Jurkat, Clone E6-1 (cell line): ENCODE measurements at regions not wholly inside any gene's neighbourhood (a gene's known extent, or its start where the extent isn't known, plus 50 kb on each side); places are given as distances from the start of the nearest gene placed in this dataset.
A peak's percentile ranks its signal among the peaks of the same experiment; 100 is the strongest.

ENCODE experiments used
- DNase-seq: peaks from one replicate; pipeline ENCODE4 v3.0.0-alpha.2; 2011; ENCODE audit warnings: low read depth, low spot score
- H3K4me3 ChIP-seq: 2 replicates; pipeline ENCODE4 v1.5.1; 2011; ENCODE audit warnings: mild to moderate bottlenecking, low read length, control low read depth, moderate library complexity

DNA sequence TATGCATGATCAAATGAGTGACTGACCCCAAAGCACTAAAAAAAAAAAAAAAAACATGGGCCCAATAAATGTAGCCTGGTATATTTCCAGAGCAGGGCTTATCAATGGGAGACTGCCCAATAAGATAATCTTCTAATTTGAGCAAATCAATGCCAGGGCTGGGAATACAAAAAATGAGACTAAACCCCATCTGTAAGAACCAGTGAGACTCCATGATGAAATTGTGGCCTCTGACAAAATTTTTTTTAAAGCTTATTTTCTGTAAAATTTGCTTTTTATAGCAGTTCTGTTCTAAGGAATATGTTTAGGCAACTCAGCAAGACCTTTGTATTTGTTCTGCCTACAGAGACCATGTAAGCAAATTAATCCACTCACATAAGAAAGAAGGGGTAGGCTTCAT is 186.8 kb upstream of the CCDC150 start:
- DNase-seq: no peak
- H3K4me3 ChIP-seq: no peak overlapping the region

DNA sequence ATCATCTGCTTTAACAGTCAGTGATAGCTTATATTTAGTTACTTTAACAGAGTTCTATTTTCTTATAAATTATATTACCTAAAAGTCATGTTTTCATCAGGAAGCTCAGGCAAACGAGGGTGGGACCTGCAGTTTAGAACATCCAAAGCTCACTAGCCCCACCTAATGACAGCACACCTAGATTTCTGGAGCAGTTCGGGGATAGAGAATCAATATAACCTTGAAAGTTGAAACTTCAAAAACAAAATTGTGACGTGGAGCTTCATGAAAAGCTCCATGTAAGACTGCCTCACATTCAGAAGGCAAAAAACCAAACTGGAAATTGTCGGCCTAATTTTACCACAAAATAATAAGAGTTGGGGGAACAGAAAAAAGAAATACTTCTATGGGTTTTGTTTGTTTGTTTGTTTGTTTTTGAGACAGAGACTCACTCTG is 185.9 kb upstream of the CCDC150 start:
- peak; percentile 50 for DNase-seq
- no peak overlapping the region for H3K4me3 ChIP-seq

DNA sequence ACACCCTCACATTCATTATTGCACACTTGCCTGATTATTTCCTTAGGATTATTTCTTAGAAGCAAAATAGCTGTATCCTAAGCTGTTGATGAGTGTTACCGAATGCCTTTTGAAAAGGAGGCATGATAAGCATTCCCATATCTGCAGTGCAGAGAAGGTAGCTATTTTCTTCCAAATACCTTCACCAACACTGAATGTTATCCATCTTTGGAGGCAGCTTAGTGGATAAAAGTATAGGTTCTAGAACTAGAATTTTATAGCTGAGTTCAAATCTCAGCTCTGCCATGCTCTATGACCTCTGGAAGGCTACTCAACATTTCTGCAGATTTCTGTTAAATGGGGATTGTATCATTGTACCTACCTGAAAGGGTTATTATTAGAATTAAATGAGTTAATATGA is 185.0 kb upstream of the CCDC150 start:
- H3K4me3 ChIP-seq: no peak overlapping the region
- DNase-seq: no peak

DNA sequence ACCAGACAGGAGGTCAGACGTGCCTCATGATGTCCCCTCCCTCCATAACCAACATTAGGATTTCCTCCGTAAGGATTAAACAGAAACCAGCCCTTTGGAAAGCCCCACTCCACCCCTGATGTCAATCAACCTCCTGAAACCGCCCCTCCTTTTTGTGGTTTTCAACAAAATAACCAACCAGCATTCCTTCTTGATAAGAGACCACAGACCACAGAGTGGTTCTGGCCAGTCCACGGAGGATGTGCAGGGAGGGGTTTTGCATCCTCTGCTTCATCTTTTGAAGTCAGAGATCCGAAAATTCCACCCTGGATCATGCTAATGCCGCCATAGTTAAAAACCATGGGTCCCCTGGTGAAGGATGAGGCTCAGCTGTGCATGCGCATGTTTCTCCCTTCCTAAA is 180.0 kb upstream of the CCDC150 start:
- H3K4me3 ChIP-seq: no peak overlapping the region
- DNase-seq: peak; percentile 14

DNA sequence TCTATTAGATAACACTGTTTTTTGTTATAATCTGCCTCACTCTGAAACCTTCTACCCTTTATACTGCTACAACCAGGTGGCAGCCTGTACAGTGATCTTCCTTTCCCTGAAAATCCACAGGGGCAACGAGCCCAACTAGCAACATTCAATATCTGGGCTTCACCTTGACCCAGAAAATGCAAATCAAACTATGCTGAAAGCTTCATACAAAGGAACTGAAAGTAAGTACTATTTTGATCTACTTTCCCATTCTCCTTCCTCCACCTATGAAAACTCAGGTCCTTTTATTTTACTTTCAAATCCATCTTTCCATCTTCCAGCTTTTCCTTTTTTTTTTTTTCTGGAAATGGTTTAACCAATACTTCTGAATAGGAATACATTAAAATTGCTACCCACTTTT is 175.8 kb upstream of the CCDC150 start:
- H3K4me3 ChIP-seq: no peak overlapping the region
- DNase-seq: no peak

DNA sequence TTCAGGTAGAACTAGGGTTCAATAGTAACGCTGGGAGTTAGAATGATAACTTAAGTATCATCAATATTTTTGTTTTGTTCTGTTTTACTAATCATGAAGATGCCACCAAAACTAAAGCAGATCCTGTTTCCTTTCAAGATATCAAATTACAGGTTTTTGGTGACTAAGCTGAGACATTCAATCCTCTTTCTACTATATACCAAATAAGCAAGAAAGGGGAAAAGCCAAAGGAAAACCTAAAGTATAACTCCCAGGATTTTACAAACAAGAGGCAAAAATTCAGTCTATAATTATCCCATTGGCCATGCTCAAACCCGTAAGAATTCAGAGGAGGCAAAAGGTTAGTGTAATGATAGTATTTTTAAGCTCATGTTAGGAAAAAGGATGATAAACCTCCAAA is 175.2 kb upstream of the CCDC150 start:
- DNase-seq: no peak
- H3K4me3 ChIP-seq: no peak overlapping the region

DNA sequence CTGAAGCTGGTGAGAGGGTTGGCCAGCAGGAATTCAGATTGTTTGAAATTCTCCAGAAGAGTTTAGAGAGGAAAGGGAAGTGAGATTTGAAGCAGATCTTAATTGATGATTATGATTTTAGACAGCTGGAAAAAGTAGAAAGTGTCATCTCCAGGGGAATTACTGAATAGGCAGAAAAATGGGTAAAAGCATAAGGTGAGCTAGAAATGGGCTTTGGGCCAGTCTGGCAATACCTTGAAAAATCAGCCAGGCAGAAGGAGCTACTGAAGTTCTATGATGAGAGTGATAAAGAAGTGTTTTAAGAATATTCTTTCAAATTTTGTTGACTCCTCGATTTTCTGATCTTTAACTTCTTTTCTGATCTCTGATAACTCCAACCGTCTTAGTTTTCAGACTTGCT is 172.9 kb upstream of the CCDC150 start:
- no peak for DNase-seq
- no peak overlapping the region for H3K4me3 ChIP-seq

DNA sequence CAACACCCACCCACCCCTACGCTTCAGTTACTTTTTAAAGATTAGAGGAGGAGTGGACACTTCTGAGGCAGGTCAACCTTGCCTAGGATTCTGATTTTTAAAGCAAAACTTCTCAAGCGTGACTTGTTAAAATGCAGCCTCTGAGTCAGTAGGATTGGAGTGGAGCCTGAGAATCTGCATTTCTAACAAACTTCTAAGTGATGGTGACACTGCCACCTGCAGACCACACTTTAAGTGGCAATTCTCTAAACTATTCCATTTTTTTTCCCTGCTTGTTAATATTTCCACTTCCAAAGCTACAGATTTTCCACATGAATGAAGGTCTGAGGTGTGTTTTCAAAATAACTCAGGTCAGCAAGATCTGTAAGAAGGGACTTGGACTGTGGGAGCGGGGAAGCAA is 171.1 kb upstream of the CCDC150 start:
- DNase-seq: no peak
- no peak overlapping the region for H3K4me3 ChIP-seq

DNA sequence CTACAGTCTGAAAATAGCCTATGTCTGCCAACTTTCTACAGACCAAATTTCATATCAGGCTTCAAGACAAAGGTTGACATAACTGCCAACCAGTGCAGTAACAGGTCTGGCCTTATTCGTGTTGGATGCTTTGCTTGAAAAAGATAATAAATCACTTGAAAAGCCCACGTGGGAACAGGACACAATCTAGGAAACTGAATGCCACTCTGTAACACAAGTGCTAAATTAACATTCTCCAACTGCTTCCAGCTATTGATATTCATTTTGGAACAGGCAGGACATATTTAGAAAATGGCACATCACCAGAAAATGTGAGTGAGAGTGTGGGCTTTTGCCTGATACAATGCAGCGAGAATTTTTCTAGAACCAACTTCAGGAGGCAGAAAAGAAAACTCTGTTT is 165.9 kb upstream of the CCDC150 start:
- no peak for DNase-seq
- no peak overlapping the region for H3K4me3 ChIP-seq

DNA sequence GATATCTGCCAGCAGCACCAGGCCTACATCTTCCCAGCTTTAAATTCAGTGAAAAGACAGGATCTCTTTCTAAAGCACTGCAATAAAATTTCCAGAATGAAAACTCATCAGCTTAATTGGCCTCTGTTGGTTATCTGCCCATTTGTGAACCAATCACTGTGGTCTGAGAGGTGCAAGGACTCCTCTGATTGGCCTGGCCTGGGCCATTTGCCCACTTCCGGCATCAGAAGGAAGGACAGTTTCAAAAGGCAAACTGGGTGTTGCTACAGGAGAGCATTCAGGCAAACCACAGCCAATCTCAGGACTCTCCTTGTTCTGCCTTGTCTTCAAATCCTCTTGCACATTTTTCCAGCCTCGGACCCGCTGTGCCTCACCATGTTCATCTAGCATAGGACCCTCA is 163.9 kb upstream of the CCDC150 start:
- no peak overlapping the region for H3K4me3 ChIP-seq
- no peak for DNase-seq

DNA sequence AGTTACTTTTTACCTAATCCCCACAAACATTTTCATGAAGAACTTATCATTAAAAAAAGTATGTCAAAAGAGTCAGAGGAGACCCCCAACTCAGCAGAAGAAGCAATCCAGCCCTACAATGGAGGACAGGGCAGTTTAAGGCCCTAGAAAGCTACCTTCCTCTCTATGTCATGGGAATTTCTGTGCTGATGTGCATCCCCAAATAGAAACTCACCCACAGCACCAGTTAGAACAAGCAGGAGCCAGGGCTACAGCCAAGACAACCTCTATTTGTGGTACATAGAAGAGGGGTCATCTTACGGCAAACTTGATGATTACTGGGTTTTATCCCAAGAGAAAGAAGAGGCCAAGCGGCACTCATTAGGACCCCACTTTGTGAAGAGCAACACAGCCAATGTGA is 160.9 kb upstream of the CCDC150 start:
- no peak overlapping the region for H3K4me3 ChIP-seq
- DNase-seq: no peak

DNA sequence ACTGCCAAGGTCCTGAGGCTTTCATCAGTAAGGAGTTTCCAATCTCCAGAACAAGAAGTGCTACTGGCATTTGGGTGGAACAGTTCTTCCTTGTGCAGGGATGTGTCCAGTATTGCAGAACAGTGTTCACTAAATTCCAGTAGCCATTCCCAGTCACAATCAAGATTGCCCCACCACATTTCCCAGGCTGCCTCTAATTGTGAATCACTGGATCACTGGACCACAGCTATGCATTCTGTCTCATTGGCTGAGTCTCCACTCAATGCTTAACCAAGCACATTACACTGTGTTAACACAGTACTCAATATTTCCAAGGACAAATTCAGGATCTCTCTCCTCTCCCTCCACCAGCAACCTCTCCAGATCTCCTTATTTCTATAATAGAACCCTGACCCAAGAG is 160.2 kb upstream of the CCDC150 start:
- DNase-seq: no peak
- no peak overlapping the region for H3K4me3 ChIP-seq

DNA sequence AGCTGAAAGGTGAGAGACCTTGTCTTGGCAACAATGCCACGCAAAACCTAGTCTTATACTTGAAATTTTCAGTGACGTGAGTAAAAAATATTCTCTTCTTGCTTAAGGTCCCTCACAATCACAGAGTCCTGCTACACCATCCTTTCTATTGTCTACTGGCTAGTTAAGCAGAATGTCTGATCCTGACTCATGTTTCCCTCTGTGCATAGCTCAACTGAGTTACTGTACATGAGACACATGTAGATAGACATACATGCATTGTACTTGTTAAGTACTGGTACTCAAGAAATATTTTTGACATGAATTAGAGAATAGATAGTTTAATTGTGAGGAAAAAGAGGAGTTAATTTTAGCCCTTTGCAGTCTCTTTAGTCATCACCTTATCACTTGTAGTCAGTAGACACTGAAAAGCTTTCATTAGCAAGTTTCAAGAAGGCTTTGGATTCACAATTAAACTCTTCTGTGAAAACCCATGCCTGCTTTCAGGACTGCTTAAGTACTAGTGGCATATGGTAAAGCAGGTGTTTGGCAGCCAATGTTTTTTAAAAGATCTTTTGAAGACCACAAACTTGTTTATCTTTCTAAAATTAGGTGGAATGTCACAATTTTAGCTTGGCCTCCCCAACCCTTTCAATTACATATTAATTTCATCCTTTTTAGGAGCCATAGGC is 158.7 kb upstream of the CCDC150 start:
- H3K4me3 ChIP-seq: no peak overlapping the region
- DNase-seq: no peak

DNA sequence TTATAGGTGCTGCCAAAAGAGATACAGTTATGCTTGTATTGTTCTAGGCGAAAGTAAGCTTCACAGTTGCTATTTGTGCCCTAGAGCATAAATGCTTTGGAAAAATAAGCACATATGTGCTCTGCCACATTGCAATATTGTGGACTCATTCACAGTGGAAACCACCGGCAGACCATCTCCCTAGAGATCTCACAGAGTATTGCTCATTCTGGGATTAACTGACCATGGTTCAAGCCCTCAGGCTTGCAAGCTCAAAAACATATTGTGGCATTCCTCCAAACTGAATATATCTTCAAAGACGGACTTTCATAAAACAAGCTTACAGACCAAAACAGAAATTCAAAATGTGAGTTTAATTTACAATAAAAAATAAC is 158.2 kb upstream of the CCDC150 start:
- no peak overlapping the region for H3K4me3 ChIP-seq
- DNase-seq: no peak

DNA sequence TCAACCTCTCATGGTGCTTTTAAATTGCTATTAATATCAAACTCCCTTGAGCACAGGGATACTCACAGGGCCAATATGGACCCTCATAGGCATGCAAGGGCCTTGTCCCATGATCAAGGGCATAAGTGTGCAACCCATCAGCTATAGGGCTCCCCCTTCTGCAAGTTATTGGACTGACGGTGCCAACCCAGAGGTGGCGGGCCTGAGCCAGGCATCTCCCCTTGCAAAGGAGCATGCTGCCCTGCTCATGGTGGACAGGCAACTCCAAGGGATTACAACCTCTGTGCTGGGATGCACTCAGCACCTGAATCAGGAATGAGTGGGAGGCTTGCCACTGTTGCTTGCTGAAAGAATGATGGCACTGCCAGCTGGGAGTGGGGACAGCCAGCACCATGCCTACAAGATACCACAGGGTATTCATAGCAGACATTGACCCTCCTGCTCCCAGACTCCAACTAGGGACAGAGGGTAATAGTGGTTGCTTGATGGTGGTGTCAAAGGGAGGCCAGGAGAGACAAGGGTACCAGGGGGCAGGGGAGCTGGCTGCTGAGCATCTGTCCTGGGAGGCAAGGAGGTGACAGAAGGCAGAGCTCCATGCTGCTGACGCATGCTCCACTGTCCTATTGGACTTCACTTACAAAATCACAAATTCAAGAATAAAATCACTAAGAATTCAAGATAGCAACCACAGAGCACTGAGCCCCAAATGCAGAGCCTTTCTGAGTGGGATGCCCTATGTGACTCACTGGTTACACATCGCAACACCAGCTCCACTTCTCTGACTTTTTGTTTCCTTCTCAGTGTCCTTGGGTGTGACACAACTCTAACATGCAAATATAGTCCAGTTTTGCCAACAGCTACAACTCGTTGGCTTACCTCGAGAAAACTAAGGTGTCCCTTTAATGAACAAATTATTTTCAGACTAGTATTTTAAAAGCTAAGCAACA is 157.1 kb upstream of the CCDC150 start:
- H3K4me3 ChIP-seq: no peak overlapping the region
- no peak for DNase-seq

DNA sequence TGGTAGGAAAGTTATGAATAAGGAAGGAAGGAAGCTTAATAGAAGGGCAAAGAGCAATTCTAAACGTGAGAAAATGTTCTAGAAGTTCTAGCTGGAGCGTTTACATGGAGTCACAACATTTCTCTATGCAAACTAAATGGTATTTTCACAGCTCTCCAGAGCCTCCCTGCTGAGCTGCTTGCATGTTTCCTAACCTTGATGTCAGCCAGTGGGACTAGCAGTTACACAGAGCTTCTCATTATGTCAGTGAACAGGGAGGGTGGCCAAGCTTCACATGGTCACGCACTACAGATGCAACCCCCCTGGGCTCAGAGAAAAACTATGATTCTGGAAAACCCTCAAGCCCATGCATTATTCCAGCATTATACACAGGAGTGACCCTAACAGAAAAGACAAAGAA is 153.4 kb upstream of the CCDC150 start:
- H3K4me3 ChIP-seq: no peak overlapping the region
- DNase-seq: no peak

DNA sequence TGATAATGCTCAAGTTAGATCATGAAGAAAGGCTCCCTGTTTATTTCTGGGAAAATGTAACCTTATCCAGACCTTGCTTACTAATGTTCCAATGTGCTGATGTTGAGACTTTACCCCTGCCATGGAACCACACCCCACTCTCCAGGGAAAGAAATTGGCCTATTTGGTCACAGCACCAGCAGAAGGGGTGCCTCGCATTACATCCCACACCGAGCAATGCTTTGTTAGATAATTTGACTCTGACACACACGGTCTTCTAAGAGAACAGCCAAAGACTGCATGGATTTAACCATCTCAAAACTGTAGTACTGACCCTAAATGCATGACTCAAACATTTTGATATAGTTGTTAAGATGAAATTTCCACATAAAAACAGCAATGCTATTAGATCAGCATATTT is 152.1 kb upstream of the CCDC150 start:
- no peak for DNase-seq
- no peak overlapping the region for H3K4me3 ChIP-seq

DNA sequence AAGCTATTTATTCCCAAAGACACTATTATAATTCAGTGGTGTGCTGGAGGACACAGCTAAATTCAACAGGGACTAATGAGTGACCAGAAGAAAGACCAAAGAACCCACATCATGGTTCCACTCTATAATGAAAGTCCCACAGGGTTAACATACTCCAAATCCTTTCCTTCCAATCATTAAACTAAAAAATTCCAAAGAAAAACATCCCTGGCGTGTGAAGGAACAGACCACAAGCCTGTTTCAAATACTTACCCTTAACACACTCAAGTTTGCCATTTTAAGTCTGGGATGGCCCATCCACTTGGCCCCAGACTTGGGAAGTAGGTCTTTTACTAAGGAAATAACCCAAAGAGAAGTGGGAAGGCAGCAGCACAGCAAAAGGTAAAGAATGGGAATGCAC is 150.1 kb upstream of the CCDC150 start:
- DNase-seq: no peak
- H3K4me3 ChIP-seq: no peak overlapping the region

DNA sequence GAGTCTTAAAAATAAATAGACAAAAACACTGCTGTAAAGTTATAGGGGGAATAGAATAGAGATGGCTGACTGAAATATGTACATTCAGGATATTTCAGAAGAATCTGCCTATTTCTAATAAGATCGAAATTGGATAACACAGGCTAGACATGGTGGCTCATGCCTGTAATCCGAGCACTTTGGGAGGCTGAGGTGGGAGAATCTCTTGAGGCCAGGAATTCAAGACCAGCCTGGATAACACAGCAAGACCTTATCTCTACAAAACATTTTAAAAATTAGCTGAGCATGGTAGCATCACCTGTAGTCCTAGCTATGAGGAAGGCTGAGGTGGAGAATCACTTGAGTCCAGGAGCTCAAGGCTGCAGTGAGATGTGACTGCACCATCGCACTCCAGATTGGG is 146.6 kb upstream of the CCDC150 start:
- H3K4me3 ChIP-seq: no peak overlapping the region
- DNase-seq: no peak

DNA sequence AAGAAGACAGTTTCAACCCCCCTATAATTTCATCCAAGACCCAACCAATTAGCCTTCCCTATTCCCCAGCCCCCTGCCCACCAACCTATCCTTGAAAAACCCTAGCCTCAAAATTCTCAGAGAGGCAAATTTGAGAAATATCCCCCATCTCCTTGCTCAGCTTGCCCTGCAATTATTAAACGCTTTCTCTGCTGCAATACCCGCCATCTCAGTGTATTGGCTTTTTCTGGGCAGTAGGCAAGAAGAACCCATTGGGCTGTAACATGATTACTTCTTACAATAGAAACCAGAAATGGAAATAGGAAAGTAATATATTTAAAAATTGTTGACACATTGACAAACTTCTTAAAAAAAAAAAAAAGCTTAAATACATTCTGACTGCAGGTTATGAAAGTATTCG is 140.6 kb upstream of the CCDC150 start:
- H3K4me3 ChIP-seq: no peak overlapping the region

DNA sequence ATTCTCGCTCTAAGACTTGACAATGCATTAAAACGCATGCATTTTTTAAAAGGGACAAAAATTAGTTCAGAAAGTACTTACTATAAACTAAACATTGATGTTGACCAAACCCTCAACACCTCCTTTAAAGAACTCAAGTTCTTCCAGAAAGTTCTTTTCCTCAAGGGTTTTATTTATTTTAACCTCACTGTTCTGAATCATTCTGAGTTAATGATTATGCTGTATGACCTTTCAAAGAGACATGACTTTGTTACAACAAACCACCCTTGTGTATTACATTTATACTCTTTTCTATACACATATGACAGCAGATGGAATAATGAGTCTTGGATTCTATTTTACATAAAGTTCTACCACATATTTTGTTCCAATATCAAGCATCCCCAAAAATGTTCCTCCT is 139.8 kb upstream of the CCDC150 start:
- H3K4me3 ChIP-seq: no peak overlapping the region
- DNase-seq: no peak

More for the DNA sequence above, 140.6 kb upstream of the CCDC150 start:
- DNase-seq: no peak
